ENCODE measurements at regions not wholly inside any gene's neighbourhood (a gene's known extent, or its start where the extent isn't known, plus 50 kb on each side); places are given as distances from the start of the nearest gene placed in this dataset.

DNA sequence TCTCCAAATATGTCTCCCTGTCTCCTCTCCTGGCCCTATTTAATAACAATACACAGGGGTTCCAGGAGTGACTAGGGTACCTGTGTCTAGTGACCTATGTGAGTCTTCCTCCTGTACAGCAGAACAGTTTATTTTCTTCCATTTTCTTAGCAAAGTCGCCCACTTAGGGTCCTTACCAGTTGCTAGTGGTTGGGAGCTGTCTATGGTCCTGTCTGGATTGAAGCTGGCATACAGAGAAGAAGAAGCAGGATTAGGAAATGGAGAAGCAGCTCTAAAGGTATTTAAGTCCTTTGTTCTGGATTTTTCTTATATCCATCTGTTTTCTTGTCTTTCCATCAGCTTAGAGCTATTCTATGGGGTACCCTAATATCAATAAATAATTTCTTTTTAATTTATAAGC is 587.1 kb upstream of the CPEB2 start:
- no peaks in the 10 kb centered on the region for H3K27me3 ChIP-seq (replicated peaks in 1 of 4; ENCODE audit: control insufficient read depth in 3 of 4, extremely low read depth in 1 of 4, insufficient read depth in 3 of 4, low read length in 3 of 4)
- no peaks in the 10 kb centered on the region for H3K9me3 ChIP-seq (ENCODE audit: insufficient read depth in 2 of 2, low read depth in 1 of 2, low read length in 1 of 2)
- H3K23ac ChIP-seq (ENCODE audit: insufficient read length): no peak overlapping the region
- H3K4me2 ChIP-seq (ENCODE audit: insufficient read depth in 1 of 2, low read depth in 2 of 2, low read length in 2 of 2): no peak overlapping the region
- no peaks in the 10 kb centered on the region for H3K23me2 ChIP-seq (ENCODE audit: low read depth, low read length)
- FAIRE-seq: no peak
- no peak overlapping the region for H2AK5ac ChIP-seq (ENCODE audit: low read depth, low read length)
- no peak overlapping the region for H3K27ac ChIP-seq (ENCODE audit: low read depth, low read length)
- WGBS, 2 experiments (ENCODE audit: extremely low coverage in 1 of 2, insufficient coverage in 1 of 2, insufficient read length in 1 of 2, insufficient replicate concordance in 2 of 2, low coverage in 1 of 2, low lambda C conversion rate in 2 of 2, missing lambda C conversion rate in 1 of 2): 83% methylated on average over 1 of the region's 1 CpG; no CpG with 5 or more reads in 1 of the 2 experiments
- no peak overlapping the region for H3K14ac ChIP-seq (ENCODE audit: insufficient read length)
- DNase-seq (ENCODE audit: low read depth in 1 of 2, low spot score in 2 of 2): no peak
- no peaks in the 10 kb centered on the region for H3K79me1 ChIP-seq (ENCODE audit: low read depth, low read length)
- no peak overlapping the region for H2BK12ac ChIP-seq (ENCODE audit: low read depth, low read length)
- H3K4me3 ChIP-seq (ENCODE audit: extremely low read depth in 1 of 4, insufficient read depth in 2 of 4, low read depth in 3 of 4, low read length in 4 of 4): no peak overlapping the region
- no peak overlapping the region for H4K91ac ChIP-seq (replicated peaks; ENCODE audit: insufficient read length, low read length)
- ChIA-PET POLR2A (ENCODE audit: partially characterized antibody) (no interaction called here), CTCF (ENCODE audit: partially characterized antibody) (interaction anchor here (1.1 kb wide), 1 partner anchor 761 kb away, joined by 3 read pairs; no protein-coding TSS in a partner anchor)
- no peak overlapping the region for H3K18ac ChIP-seq (ENCODE audit: extremely low read depth, low read length)
- peaks cover 0 to 3% (median 1%) of the 10 kb centered on the region in 4 experiments; a peak in 2 of 7 replicates for H3K4me1 ChIP-seq (replicated peaks in 1 of 4; ENCODE audit: control insufficient read depth in 3 of 4, insufficient read depth in 4 of 4, low read length in 3 of 4)
- no peaks in the 10 kb centered on the region for H3K79me2 ChIP-seq (ENCODE audit: control insufficient read depth in 1 of 2, insufficient read depth in 2 of 2, low read length in 2 of 2)
- no peak overlapping the region for H2AFZ ChIP-seq (ENCODE audit: low read length)
- H3K9ac ChIP-seq (replicated peaks in 1 of 4; ENCODE audit: extremely low read depth in 1 of 4, low read depth in 3 of 4, low read length in 3 of 4): no peak overlapping the region
- no peak overlapping the region for H2BK15ac ChIP-seq (ENCODE audit: low read length)
- TF ChIP-seq SIRT6 (IDR thresholded peaks at IDR 0.05; ENCODE audit: low read length) (no peak), JUND (IDR thresholded peaks at IDR 0.05; ENCODE audit: low read length) (no peak), NRF1 (IDR thresholded peaks at IDR 0.05; ENCODE audit: low read depth, low read length) (no peak), RBBP5 (IDR thresholded peaks at IDR 0.05; ENCODE audit: borderline replicate concordance, low read depth, low read length) (no peak), CREB1 (IDR thresholded peaks at IDR 0.05) (no peak), CEBPB (IDR thresholded peaks at IDR 0.05; ENCODE audit: low read depth, low read length) (no peak), TAF1 (IDR thresholded peaks at IDR 0.05; ENCODE audit: low read depth, low read length) (no peak), TEAD4 (IDR thresholded peaks at IDR 0.05; ENCODE audit: low read depth, low read length) (no peak)
- TF ChIP-seq, protein P1, sequence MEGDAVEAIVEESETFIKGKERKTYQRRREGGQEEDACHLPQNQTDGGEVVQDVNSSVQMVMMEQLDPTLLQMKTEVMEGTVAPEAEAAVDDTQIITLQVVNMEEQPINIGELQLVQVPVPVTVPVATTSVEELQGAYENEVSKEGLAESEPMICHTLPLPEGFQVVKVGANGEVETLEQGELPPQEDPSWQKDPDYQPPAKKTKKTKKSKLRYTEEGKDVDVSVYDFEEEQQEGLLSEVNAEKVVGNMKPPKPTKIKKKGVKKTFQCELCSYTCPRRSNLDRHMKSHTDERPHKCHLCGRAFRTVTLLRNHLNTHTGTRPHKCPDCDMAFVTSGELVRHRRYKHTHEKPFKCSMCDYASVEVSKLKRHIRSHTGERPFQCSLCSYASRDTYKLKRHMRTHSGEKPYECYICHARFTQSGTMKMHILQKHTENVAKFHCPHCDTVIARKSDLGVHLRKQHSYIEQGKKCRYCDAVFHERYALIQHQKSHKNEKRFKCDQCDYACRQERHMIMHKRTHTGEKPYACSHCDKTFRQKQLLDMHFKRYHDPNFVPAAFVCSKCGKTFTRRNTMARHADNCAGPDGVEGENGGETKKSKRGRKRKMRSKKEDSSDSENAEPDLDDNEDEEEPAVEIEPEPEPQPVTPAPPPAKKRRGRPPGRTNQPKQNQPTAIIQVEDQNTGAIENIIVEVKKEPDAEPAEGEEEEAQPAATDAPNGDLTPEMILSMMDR (IDR thresholded peaks at IDR 0.05; ENCODE audit: control extremely low read depth in 1 of 3, insufficient read depth in 1 of 3, low read depth in 1 of 3, low read length in 3 of 3): no peak
- TF ChIP-seq, protein P2, sequence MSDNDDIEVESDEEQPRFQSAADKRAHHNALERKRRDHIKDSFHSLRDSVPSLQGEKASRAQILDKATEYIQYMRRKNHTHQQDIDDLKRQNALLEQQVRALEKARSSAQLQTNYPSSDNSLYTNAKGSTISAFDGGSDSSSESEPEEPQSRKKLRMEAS (IDR thresholded peaks at IDR 0.05): no peak
- no peak overlapping the region for H4K8ac ChIP-seq (ENCODE audit: extremely low read depth, insufficient read depth, low read length)
- H3K56ac ChIP-seq (replicated peaks; ENCODE audit: insufficient read length, low read depth, low read length): no peak overlapping the region
- H3K36me3 ChIP-seq (ENCODE audit: control insufficient read depth in 2 of 4, insufficient read depth in 4 of 4, low read length in 3 of 4): no peaks in the 10 kb centered on the region
- no peak overlapping the region for H2BK120ac ChIP-seq (replicated peaks; ENCODE audit: low read depth, low read length)
- H3K4ac ChIP-seq (replicated peaks; ENCODE audit: insufficient read length, low read depth, low read length): no peak overlapping the region
- no peak overlapping the region for H4K5ac ChIP-seq (ENCODE audit: insufficient read length, low read depth, low read length)
- H4K20me1 ChIP-seq (replicated peaks in 1 of 2; ENCODE audit: control insufficient read depth in 1 of 2, insufficient read depth in 2 of 2, low read length in 2 of 2): no peaks in the 10 kb centered on the region
- H2BK5ac ChIP-seq (ENCODE audit: low read depth, low read length): no peak overlapping the region
- H2BK20ac ChIP-seq (ENCODE audit: low read length): no peak overlapping the region

Measured in H1 (cell line).